Epidermal melanocyte (primary cell): ENCODE measurements at regions not wholly inside any gene's neighbourhood (a gene's known extent, or its start where the extent isn't known, plus 50 kb on each side); places are given as distances from the start of the nearest gene placed in this dataset.
"Not testable (repeated sequence)": the region's sequence is repeated elsewhere in the genome, so short reads cannot be mapped to it uniquely, and the experiment has no call there.

Experiments
- DNase-seq: peaks from one replicate; pipeline ENCODE4 v3.0.0; 2011; ENCODE audit warnings: low spot score; ENCODE audit not compliant: insufficient read length

DNA sequence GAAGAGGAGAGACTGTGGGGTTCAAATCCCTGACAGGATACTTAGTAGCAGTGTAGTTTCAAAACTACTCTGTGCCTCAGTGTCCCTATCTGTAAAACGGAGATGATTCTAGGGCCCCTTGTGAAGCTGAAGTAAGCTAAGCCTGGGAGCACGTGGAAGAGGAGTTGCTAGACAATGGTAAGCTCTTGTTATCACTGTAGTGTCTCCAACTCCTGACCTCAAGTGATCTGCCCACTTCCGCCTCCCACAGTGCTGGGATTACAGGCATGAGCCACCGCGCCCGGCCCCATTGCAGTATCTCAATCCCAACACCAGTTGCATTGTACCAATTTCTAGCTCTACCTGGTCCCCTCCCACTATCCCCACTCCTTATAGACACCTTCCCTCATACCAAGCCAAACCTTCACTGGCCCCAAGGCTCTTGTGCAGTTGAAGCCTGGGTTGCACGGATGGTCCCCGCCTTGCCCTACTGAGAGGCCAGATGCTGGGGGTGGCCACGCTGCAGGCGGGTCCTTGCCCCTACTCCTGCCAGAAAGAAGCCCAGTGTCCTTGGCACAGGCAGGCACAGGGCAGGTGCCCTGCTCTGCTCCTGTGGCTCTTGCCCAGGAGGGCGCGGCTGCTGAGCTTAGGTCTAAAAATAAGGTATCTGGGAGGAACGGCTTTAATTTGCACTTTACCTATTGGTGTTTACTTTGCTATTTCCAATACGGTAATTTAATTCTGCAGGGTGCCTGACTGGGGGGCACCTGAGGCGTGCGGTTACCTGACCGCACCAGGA, 118.1 kb downstream of the VEGFA start:
- DNase-seq: no peak

DNA sequence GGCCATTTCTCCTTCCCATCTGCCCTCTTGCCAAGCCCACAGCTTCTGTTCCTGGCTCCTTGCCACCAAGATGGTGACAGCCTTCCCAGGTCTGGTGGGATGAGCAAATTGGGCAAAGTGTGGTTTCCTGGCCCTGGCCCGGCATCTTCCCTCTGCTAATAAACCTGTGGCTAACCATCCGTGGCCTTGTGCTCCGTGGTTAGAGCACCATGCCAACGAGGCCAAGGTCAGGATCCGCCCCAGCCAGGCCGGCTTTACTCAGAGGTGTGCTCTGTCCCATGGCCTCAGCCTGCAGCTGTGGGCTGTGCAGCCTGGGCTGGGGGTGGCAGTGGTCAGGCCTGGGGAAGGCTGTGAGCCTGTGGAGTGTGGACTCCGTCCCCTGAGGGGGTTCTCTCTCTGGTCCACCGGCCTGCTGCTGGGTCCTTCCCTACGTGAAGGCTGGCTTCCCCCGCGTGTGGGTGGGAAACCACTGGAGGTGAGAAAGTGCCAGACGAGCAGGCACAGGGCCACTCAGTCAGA, 117.4 kb downstream of the VEGFA start:
- DNase-seq: no peak

DNA sequence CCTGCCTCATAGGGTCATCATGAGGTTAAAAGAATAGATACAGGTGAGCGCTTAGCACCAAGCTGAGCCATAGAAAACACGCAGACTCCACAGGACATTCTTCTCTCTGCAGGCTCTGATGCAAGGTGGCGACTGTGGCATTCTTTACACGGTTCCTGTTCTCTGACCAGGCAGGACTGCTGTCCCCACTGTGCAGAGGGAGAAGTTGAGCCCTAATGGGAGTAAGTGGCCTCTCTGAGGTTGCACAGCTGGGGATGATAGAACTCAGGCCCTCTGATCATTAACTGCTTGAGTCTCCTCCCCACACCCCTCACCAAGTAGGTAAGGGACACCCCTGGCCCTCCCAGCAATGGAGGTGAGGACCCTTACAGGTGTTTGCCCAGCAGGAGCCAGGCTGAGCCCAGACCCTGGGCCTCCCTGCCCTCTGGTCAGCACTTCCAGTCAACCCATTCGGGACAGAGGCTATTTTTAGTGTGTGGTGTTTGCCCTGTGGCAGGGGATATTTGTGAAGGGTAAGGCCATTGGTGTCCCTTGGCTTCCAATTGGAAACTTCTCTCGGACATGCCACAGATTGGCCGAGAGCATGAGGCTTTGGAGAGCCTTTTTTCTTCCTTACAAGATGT, 116.8 kb downstream of the VEGFA start:
- peak; percentile 2 for DNase-seq

DNA sequence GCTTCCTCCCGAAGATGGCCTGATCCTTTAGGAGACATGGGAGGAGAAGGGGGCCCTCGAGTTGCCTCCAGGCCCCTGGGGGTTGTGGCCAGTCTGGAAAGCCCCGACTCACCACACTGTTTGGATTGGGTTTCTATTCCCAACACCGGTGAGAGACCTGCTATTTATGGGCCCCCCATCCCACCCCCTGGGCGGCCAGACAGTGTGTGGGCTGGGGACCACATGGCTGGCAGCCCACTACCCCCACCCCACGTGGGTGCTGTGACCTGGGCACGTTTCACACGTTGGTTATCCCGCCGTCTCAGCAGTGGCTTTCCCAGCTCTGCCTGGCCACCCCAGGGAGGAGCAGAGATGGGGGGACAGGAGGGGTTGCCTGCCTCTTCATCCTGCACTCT, 116.1 kb downstream of the VEGFA start:
- DNase-seq: no peak

DNA sequence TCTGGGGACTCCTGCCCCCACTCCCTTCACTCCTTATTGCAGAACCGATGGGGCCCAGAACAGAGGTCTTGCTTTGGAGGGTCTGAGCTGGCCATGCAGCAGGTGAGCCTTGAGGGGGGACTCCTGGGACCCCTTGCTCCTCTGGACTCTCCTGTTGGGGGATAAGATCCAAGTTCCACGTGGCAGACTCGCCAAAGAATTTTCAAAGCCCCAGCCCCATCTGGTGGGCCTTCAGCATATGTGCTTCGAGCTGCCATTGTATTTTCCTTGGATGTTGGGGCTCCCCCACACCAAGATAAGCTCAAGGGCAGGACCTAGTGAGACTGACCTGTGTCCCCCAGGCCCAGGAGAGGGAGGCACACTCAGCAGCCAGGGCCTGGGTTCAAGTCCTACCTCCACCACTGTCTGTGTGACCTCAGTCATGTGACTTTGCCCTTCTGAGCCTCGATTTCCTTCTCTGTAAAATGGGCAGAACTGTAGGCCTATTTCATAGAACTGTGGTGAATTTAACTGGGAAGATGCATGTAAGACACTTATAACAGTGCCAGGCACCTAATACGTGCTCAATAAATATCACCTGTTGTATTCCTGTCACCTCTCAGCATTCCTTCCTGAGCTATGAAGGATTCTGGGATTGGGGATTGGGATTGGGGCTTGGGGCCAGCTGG, 115.5 kb downstream of the VEGFA start:
- no peak for DNase-seq

DNA sequence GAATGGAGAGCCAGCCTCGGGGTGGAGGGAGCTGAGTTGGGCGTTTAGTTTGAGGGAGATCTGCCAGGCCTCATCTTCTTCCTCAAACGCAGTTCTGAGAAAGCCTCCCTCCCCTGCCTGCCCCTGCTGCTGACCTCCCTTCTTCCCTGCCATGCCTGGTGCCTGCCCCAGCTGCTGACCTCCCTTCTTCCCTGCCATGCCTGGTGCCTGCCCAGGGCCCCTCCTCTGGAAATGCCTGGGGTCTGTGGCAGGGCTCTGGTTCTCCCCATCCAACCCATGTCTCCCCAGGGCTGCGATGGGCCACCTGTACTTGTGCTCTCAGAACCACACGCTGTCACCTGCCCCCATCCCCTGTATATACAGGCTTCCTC, 114.6 kb downstream of the VEGFA start:
- DNase-seq: no peak

DNA sequence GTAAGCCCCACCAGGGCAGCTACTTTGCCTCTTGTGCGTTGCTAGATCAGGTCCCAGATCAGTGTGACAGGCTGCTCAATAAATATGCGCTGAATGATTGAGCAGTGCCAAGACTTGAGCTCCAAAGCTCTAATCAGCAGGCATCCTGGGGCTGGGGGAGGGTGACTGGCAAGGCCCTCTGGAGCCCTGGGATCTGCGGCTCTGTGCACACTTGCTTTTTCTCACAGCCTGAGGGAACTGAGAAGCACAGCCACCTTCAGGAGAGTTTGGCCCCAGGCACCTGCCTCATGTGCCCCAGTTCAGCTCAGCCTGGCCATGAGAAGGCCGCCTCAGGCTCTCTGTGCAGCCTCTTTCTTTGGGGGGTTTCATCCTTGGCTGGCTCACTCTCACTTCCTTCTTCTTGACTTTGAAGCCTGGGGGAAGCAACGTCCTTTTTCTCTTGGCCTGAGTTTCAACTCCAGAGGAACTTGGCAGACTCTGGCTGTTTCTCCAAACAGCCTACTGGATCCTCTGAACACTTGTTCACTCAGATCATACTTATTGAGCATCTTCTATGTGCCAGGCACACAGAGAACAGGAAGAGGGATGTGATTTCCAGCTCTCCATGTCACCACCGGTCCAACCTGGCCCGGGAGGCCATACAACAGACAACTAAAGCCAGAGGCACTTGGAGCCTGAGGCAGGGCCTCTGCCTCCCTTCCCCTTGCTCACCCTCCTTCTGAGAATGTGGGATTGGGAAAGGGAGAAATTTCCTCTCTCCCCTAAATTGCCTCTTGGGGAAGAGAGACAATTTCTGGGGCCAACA, 114.0 kb downstream of the VEGFA start:
- DNase-seq: no peak

DNA sequence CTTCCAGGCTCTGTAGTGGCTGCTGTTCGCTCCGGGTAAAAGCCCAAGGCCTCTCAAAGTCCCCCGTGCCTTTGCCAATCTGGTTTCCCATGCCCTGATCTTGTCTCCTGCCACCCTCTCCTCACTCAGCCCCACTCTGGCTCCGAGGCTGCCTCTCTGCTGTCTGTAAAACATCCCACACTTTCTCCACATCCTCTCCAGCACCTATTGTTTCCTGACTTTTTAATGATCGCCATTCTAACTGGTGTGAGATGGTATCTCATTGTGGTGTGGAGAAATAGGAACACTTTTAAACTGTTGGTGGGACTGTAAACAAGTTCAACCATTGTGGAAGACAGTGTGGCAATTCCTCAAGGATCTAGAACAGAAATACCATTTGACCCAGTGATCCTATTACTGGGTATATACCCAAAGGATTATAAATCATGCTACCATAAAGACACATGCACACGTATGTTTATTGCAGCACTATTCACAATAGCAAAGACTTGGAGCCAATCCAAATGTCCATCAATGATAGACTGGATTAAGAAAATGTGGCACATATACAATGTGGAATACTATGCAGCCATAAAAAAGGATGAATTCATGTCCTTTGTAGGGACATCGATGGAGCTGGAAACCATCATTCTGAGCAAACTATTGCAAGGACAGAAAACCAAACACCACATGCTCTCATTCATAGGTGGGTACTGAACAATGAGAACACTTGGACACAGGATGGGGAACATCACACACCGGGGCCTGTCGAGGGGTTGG, 112.9 kb downstream of the VEGFA start:
- DNase-seq: not testable (repeated sequence)

DNA sequence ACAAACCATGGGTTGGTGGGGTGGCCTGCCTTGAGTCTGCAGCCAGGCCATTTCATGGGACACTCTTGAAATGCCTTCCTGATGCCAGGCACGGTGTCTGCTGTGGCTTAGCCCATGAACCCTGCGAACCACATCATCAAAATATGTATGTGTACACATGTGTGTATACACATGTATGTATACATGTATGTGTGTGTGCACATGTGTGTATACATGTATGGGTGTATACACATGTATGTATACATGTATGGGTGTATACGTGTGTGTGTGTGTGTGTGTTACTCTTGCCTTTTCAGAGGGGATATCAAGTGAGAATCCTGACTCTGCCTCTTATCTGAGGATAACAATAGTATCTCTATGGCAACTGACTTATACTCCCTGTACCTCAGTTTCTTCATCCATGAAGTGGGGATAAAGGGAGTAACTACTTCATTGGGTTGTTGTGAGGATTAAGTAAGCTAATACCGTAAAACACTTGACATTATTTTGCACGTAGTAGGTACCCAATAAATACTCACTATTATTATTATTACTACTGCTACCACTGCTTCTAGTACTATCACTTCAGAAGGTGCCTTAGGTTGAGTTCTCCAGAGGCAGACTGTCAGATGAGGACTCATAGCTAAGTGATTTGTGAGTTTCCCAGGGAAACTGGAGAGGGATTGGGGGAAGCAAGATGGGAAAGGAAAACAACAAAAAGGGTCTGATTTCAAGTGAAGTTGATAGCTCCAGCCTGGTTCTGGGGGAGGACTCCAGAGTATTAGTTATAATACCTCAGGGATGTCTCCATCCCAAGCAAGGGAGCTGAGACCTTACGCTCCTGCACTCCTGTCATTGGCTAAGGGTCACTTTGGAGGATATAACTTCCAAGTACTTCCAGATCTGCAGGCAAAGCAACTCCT, 110.5 kb downstream of the VEGFA start:
- DNase-seq: no peak

DNA sequence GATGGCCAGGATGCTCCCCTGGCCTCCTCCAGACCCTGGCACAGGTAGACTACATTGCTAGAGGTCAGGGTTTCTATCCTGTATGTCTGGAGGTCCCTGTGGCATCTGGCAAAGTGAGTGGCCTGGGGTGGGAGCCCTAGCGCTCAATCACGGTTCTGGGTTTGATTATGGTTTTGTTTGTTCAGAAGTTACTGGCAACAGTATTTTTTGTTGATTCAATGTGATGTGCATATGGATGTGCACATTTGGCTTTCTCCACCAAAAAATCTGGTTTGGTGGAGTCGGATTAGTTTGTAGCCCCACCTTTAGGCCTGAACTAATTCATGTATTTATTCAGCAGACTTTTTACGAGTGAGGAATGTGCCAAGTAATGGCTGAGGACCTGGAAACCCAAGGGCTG, 109.7 kb downstream of the VEGFA start:
- DNase-seq: no peak

DNA sequence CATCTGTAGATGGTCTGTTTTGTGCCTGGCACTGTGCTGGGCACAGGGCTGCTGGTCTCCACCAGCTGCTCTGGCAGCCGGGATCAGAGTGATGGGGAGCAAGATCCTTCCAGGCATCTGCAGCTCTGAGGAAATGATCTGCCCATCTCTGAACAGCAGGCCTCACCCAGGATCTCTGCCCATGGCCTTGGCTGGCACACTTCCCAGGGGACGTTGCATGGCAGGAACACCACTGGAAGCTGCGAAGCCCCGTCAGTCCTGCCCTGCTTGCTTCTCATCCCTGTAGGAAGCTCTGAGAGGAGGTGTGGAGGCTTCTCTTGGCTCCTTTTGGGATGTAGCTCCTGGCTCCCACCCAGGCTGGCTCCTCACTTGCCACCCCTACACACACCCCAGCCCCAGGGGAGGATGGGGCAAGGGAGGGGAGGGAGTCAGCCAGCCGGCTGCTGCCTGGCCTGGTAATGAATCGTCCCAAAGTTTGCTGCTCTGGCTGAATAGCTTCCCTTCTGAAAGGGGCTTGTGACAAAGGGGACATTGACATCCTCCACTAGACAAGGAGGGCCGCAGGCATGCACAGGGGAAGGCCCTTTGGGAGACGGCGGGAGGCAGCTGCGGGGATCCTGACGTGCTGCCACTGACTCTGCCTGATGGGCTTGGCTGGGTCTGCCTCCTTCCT, 108.9 kb downstream of the VEGFA start:
- DNase-seq: no peak

DNA sequence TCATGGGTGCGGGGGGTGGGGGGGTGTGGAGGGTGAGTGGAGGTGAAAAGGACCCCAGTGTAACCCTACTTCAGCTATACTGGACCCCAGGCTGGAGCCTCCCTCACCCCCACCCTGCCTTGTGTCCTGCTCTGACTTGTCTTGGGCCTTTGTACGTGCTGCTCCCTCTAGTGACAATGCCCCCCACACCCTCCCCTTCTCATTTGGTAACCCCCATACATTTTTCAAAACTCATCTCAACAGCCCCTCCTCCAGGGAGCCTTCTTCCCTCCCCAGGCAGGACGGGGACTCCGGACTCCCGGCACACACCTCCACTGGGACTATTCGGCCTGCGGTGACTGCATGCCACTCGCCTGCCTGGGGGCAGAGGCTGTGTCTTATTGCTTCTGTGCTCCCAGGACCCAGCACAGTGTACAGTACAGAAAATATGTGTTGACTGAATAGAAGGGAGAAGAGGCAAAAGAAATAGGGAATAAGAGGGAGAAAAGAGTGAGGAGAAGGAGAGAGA, 108.2 kb downstream of the VEGFA start:
- DNase-seq: no peak

DNA sequence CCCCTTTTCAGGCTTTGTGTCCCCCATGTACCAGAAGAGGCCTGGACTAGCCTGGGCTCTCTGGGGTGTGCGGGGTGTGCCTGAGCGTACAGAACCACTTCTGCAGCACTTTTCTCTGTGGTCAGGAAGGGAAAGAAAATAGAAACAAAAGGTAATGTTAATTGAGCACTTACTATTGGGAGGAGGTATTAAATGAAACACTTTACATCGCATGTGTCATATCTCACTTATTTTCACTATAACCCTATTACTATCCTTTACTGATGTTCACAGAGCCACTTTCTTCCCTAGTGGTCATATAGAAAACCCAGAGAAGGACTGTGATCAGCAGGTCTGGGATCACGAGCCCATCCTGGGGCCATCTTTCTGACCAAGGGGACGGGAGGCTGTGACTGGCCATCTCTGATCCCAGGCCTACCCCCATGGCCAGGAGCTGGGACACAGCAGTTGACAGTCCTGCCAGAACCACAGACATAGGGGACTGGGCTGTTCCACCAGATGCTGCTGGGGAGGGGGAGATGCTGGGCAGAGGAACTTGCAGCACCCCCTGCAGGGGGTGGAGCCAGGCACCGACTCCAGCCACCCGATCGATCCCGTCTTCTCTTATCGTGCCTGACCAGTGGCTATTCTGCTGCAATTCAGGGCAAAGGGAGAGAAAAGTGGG, 107.6 kb downstream of the VEGFA start:
- DNase-seq: no peak

DNA sequence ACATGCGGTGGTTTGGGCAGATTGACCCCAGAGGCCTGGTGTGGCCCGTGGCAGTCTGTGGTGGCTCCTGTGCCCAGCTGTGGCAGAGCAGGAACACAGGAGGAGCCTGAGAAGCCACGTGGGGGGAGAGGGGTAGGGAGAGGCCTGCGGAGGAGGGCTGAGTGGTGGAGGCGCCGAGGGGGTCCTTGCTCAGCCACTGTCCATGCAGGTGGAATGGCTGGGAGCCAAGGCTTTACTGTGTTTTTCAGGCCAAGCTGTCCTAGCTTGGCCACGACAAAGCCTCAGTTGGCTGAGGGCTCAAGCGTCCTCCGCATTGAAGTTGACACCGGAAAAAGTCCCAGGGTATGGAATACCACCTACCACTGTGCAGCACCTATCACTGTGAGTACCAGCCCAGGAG, 107.0 kb downstream of the VEGFA start:
- DNase-seq: no peak

DNA sequence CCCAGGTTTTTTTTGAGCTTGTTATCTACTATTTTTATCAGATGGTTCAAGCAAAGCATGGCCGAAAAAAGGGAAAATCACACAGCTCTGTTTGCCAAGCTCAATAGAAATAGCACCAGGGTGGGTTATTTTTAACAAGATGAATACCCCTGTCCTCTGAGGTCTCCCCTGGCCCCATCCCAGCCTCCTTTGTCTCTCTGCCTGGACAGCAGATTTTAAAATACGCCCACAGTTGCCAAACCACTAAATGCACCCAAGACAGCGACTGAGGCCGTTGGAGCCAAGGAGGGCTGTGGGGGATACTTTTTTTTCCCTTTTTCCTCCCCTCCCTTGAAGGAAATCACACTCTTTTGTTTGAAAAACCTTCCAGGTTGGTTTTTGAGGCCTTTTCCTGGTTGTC, 106.6 kb downstream of the VEGFA start:
- DNase-seq: no peak

DNA sequence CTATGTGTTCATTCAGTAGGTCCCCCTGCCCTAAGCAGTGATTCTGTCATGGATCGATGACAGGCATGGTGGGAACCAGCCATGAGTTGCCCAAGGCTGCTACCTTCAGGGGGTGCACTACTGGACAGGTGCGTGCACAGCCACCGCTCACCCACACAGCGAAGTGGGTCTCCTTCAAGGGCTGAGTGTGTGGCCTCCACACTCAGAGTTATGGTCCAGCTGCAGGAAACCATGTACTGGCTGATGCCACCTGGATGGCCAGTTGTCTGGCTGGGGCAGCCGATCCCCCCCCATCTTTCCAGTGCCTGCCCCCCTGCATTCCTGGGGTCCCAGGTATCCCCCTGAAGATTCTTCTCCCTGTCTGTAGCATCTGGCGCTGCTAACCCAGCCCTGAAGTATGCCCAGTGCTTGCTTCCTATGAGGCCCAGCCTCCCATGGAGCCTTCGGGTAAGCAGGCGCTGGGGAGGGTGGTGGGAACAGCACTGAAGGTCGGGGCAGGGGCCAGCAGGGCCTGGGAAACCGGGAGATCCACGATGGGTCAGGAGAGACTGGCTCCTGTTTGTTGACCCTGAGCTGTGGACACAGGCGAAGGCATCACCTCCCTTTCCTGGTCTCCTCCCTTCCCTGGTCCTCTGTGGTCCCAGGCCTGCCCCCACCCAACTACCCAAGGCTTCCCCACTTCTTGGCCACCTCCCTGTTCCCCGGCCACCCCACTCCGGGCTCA, 106.0 kb downstream of the VEGFA start:
- DNase-seq: no peak

DNA sequence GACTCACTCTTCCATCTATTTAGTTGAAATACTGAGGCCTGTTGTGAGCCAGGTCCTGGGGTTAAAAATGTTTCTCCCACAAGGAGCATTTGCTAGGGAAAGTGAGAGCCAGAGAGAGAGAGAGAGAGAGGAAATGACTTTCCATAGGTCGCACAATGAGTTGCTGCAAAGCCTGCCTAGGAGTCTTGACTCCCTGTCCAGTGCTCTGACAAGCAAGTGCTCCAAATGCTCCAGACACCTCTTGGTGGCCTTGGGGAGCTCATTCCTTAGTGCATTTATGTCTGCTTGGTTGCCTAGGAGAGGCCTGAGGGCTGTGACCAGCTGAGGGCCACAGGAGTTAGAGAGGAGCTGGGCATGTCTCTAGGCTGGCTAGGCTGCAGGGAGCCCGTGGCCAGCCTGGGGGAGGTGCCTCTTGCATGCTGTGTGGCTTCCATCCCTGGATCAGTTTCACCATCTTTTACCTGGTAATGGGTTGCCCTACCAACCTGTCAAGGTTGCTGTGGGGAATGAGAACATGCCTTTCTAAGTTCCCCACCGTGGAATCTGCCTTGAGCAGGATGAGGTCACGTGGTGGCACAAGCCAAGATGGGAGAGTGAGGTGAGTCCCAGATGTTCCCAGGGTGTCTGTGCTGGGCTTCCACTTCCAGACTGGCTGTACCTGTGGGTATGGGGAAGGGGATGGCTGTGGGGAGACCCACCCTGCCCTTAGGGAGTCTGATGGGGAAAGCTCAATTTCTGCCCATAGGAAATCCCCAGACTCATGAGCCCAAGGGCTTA, 105.0 kb downstream of the VEGFA start:
- no peak for DNase-seq
